CD14-positive monocyte (primary cell): ENCODE measurements at regions not wholly inside any gene's neighbourhood (a gene's known extent, or its start where the extent isn't known, plus 50 kb on each side); places are given as distances from the start of the nearest gene placed in this dataset.

Source experiments
- DNase-seq, 3 donors: peaks; one replicate each; pipeline ENCODE4 v3.0.0-alpha.2; 2011 to 2022
- H2AFZ ChIP-seq: 2 replicates; pipeline ENCODE4 v1.6.0; 2012; ENCODE audit warnings: mild to moderate bottlenecking, low read depth, low read length, inconsistent platforms; ENCODE audit not compliant: insufficient read depth, poor library complexity, severe bottlenecking
- H3K27ac ChIP-seq, 2 donors: 1 replicate in 1 of 2; 2 replicates in 1 of 2; pipeline ENCODE4 v1.5.1; 2012 to 2013; ENCODE audit warnings: low read length in 2 of 2, control low read depth in 1 of 2, inconsistent platforms in 1 of 2, low read depth in 1 of 2, mild to moderate bottlenecking in 1 of 2
- H3K27me3 ChIP-seq, 2 donors: one replicate each; pipeline versions ENCODE4 v1.6.0 to v1.6.1; 2011 to 2013; ENCODE audit warnings: low read length in 2 of 2; ENCODE audit not compliant: control insufficient read depth in 2 of 2, insufficient read depth in 2 of 2
- H3K36me3 ChIP-seq, 2 donors: replicated peaks in 1 of 2; 1 replicate in 1 of 2; 2 replicates in 1 of 2; pipeline versions ENCODE4 v1.5.1 to v1.6.1; 2012 to 2013; ENCODE audit warnings: low read length in 2 of 2, control low read depth in 1 of 2, inconsistent platforms in 1 of 2, mild to moderate bottlenecking in 1 of 2; ENCODE audit not compliant: insufficient read depth in 2 of 2, control insufficient read depth in 1 of 2
- H3K4me1 ChIP-seq, 2 donors: 1 replicate in 1 of 2; 2 replicates in 1 of 2; pipeline versions ENCODE4 v1.5.1 to v1.6.1; 2012 to 2013; ENCODE audit warnings: low read length in 2 of 2, control low read depth in 1 of 2, inconsistent platforms in 1 of 2, mild to moderate bottlenecking in 1 of 2, moderate library complexity in 1 of 2; ENCODE audit not compliant: insufficient read depth in 2 of 2, control insufficient read depth in 1 of 2
- H3K4me2 ChIP-seq: replicated peaks from 2 replicates; pipeline ENCODE3; 2012; ENCODE audit warnings: low read length, moderate library complexity, mild to moderate bottlenecking; ENCODE audit not compliant: poor library complexity, severe bottlenecking; ENCODE audit errors: extremely low read depth
- H3K4me3 ChIP-seq, 3 experiments: fragments of 200-600 bp in 1 of 3; sonication (generic) in 1 of 3; replicated peaks in 1 of 3; 1 replicate in 2 of 3; 2 replicates in 1 of 3; pipeline ENCODE4 v1.5.1; 2011 to 2013; ENCODE audit warnings: low read length in 3 of 3, mild to moderate bottlenecking in 3 of 3, control low read depth in 2 of 3, low read depth in 2 of 3, inconsistent platforms in 1 of 3, moderate library complexity in 1 of 3
- H3K79me2 ChIP-seq: 2 replicates; pipeline ENCODE4 v1.6.0; 2012; ENCODE audit warnings: mild to moderate bottlenecking, control low read depth, inconsistent platforms, low read length, moderate library complexity; ENCODE audit not compliant: insufficient read depth
- H3K9ac ChIP-seq: 2 replicates; pipeline ENCODE4 v1.6.0; 2017; ENCODE audit warnings: low read length, mild to moderate bottlenecking; ENCODE audit not compliant: insufficient read depth, poor library complexity, severe bottlenecking
- H3K9me3 ChIP-seq, 2 donors: replicated peaks in 1 of 2; 1 replicate in 1 of 2; 2 replicates in 1 of 2; pipeline versions ENCODE4 v1.5.1 to v1.6.1; 2012 to 2013; ENCODE audit warnings: low read length in 2 of 2, control low read depth in 1 of 2; ENCODE audit not compliant: control insufficient read depth in 1 of 2, insufficient read depth in 1 of 2
- H4K20me1 ChIP-seq: 2 replicates; pipeline ENCODE4 v1.6.0; 2012; ENCODE audit warnings: mild to moderate bottlenecking, low read length, control low read depth, moderate library complexity; ENCODE audit not compliant: insufficient read depth
- H3K27ac Mint-ChIP-seq, 7 donors: one replicate each; pipeline ENCODE4 v1.8.0; 2020; ENCODE audit warnings: mild to moderate bottlenecking in 7 of 7, mixed read lengths in 7 of 7, moderate library complexity in 6 of 7, inconsistent platforms in 2 of 7
- H3K27me3 Mint-ChIP-seq, 3 donors: one replicate each; pipeline ENCODE4 v1.8.0; 2021 to 2022; ENCODE audit warnings: low read depth in 3 of 3, mild to moderate bottlenecking in 3 of 3, mixed read lengths in 3 of 3, moderate library complexity in 3 of 3, inconsistent platforms in 1 of 3
- H3K36me3 Mint-ChIP-seq, 2 donors: one replicate each; pipeline ENCODE4 v1.8.0; 2020; ENCODE audit warnings: mixed read lengths in 2 of 2, inconsistent platforms in 1 of 2, mild to moderate bottlenecking in 1 of 2
- H3K4me1 Mint-ChIP-seq: one replicate; pipeline ENCODE4 v1.8.0; 2020; ENCODE audit warnings: mild to moderate bottlenecking, mixed read lengths
- H3K4me3 Mint-ChIP-seq, 2 donors: one replicate each; pipeline ENCODE4 v1.8.0; 2020; ENCODE audit warnings: mild to moderate bottlenecking in 2 of 2, mixed read lengths in 2 of 2, moderate library complexity in 1 of 2
- H3K9me3 Mint-ChIP-seq, 7 donors: one replicate each; pipeline ENCODE4 v1.8.0; 2020 to 2022; ENCODE audit warnings: mixed read lengths in 7 of 7, mild to moderate bottlenecking in 6 of 7, moderate library complexity in 6 of 7, inconsistent platforms in 2 of 7
- WGBS: methylation state at CpG from one replicate; pipeline ENCODE4 v1.1.5; 2013; ENCODE audit warnings: missing lambda C conversion rate; ENCODE audit not compliant: insufficient coverage; 5-methylcytosine and 5-hydroxymethylcytosine counted together
- intact Hi-C, 2 donors: fragments of 100-400 bp; cut with micrococcal nuclease; formaldehyde crosslinking; loops; one replicate each; pipeline versions ENCODE4 v1.15.0 to v1.15.1; 2023
- TF ChIP-seq, protein P1 (sequence below): fragments of 200-600 bp; IDR thresholded peaks from one replicate; pipeline ENCODE4 v1.8.0; 2022; ENCODE audit warnings: antibody characterized with exemption, mild to moderate bottlenecking

DNA sequence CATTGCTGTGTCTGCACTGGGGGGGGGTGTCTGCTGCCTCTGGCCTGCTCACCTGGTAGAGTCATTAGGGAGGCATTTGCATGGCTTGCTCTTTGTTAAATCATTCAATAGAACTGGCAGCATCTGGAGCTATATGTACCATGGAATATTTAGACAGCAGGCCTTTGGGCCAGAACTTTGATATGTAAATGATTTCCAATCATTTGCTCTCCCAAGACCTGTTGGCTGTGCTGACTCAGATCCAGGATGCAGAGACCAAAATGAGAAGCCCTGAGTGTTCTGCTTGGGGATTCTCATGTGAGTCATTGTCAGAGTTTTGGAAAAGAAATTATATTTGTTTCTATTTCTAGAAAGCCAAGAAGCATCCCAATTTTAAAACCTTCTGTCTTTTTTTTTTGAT is 257.6 kb upstream of the IGFBP3 start:
- no peak overlapping the region for H3K4me3 Mint-ChIP-seq
- no peak overlapping the region for H2AFZ ChIP-seq

DNA sequence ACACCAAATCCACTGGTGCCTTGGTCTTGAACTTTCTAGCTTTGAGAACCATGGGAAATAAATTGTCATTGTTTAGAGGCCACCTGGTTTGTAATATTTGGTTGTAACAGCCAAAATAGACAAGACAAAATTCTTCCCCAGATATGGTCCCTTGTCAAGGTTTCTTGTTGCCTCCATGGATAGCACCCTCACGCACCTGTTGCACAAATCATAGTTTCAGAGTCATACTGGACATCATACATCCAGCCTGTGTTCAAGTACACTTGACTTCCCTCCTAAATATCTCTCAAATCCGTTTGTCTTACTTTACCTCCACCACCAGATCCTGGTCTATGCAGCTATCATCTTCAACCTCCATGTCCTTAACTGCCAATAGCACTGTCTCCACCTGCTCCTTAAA is 256.7 kb upstream of the IGFBP3 start:
- Mint-ChIP-seq H3K36me3 (no peaks in the 10 kb centered on the region), H3K27me3 (peaks cover 0 to 2% (median 0%) of the 10 kb centered on the region in 3 donors)

More for the DNA sequence above, 257.6 kb upstream of the IGFBP3 start:
- no peaks in the 10 kb centered on the region for H3K4me1 ChIP-seq
- Mint-ChIP-seq H3K27me3 (peaks cover 0 to 2% (median 0%) of the 10 kb centered on the region in 3 donors), H3K9me3 (peaks cover 0 to 24% (median 6%) of the 10 kb centered on the region in 7 donors), H3K36me3 (no peaks in the 10 kb centered on the region), H3K4me1 (no peaks in the 10 kb centered on the region), H3K27ac (no peak overlapping the region)
- no peaks in the 10 kb centered on the region for H3K27me3 ChIP-seq
- H3K9ac ChIP-seq = no peak overlapping the region
- no peak for DNase-seq
- no peak overlapping the region for H3K4me3 ChIP-seq
- intact Hi-C loops = no loop called here
- TF ChIP-seq, protein P1, sequence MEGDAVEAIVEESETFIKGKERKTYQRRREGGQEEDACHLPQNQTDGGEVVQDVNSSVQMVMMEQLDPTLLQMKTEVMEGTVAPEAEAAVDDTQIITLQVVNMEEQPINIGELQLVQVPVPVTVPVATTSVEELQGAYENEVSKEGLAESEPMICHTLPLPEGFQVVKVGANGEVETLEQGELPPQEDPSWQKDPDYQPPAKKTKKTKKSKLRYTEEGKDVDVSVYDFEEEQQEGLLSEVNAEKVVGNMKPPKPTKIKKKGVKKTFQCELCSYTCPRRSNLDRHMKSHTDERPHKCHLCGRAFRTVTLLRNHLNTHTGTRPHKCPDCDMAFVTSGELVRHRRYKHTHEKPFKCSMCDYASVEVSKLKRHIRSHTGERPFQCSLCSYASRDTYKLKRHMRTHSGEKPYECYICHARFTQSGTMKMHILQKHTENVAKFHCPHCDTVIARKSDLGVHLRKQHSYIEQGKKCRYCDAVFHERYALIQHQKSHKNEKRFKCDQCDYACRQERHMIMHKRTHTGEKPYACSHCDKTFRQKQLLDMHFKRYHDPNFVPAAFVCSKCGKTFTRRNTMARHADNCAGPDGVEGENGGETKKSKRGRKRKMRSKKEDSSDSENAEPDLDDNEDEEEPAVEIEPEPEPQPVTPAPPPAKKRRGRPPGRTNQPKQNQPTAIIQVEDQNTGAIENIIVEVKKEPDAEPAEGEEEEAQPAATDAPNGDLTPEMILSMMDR = no peak
- no peaks in the 10 kb centered on the region for H3K36me3 ChIP-seq
- no peaks in the 10 kb centered on the region for H3K9me3 ChIP-seq
- no peak overlapping the region for H3K4me2 ChIP-seq
- no peaks in the 10 kb centered on the region for H4K20me1 ChIP-seq
- no peak overlapping the region for H3K27ac ChIP-seq
- H3K79me2 ChIP-seq = no peaks in the 10 kb centered on the region

More for the DNA sequence above, 256.7 kb upstream of the IGFBP3 start:
- Mint-ChIP-seq H3K4me1 (no peaks in the 10 kb centered on the region), H3K4me3 (no peak overlapping the region), H3K27ac (no peak overlapping the region), H3K9me3 (peaks cover 0 to 21% (median 3%) of the 10 kb centered on the region in 7 donors)
- H3K4me1 ChIP-seq = no peaks in the 10 kb centered on the region
- H3K79me2 ChIP-seq = no peaks in the 10 kb centered on the region
- DNase-seq = no peak
- H3K9ac ChIP-seq = no peak overlapping the region
- no peaks in the 10 kb centered on the region for H3K36me3 ChIP-seq
- 75% methylated on average over 2 of the region's 2 CpGs for WGBS
- intact Hi-C loops = no loop called here
- TF ChIP-seq, protein P1 = no peak
- no peak overlapping the region for H3K27ac ChIP-seq
- no peaks in the 10 kb centered on the region for H3K9me3 ChIP-seq
- no peak overlapping the region for H2AFZ ChIP-seq
- H3K27me3 ChIP-seq = no peaks in the 10 kb centered on the region
- H3K4me2 ChIP-seq = no peak overlapping the region
- H3K4me3 ChIP-seq = no peak overlapping the region
- H4K20me1 ChIP-seq = no peaks in the 10 kb centered on the region
